ENCODE measurements at regions not wholly inside any gene's neighbourhood (a gene's known extent, or its start where the extent isn't known, plus 50 kb on each side); places are given as distances from the start of the nearest gene placed in this dataset.

DNA sequence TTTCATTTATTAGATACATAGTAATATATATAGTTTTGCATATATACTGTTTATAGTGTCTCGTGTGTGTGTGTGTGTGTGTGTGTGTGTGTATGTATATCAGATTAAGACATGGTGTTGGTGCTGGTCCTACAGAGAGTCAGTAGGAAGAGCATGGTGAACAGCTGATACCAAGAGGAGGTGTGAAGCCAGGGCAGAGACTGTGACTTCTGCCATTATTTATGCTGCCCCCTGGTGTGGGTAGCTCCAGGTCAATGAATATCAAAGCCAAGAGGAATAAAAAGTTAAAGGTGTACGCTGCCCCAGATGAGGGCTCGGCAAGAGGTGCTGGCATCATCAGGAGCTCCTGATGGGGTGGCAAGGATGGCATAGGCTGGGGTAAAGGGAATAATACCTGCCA, 299.5 kb upstream of the RASGRP1 start:
- DNase-seq, result no peak

DNA sequence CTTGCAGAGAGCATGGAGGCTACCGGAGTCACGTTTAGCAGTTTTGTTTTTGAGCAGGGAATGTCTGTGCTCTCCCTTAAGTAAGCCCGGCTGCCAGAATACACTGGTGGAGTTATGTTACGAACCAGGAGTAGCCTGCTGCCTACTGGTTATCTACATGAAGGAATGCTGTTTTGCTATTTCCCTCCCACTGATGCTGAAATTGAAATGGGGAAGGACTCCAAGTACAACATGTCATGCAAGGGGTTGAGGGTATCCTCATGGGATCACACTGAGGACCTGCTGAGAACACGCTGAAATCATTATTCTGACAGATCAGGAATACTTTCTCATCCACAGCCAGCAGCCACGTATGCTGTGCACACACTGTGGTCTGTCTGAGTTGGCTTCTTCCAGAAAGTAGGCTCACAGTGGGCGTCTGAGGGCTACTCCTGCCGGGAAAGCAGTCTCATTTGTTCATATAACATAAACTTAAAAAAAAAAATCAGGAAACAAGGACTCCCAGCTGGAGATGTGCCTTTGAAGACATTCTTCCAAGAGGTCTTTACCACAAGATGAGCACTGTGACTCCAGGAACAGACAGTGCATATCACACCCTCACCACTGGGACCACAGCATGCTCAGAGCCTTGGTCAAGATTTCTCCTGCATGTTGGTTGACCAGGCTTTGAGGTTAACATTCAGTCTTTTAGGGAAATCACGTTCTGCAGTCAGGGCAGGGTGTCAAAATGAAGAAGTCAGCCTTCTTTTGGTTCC, 300.4 kb upstream of the RASGRP1 start:
- DNase-seq, result no peak

DNA sequence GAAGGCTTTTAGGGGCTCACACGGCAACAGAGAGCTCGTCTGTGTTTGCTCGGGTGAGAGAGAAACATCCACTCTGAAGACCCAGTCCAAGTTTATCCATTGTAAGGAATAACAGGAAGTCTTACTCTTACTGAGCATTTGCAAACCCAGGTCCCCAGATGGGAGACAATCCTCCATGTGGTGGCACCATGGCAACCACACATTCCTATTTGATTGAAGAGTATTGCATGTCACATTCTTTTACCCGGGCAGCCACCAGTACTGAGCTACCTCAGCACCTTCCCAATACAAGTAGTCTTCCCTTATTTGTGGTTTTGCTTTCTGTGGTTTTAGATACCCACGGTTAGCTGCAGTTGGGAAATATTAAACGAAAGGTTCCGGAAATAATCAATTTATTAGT, 302.9 kb upstream of the RASGRP1 start:
- no peak for DNase-seq

DNA sequence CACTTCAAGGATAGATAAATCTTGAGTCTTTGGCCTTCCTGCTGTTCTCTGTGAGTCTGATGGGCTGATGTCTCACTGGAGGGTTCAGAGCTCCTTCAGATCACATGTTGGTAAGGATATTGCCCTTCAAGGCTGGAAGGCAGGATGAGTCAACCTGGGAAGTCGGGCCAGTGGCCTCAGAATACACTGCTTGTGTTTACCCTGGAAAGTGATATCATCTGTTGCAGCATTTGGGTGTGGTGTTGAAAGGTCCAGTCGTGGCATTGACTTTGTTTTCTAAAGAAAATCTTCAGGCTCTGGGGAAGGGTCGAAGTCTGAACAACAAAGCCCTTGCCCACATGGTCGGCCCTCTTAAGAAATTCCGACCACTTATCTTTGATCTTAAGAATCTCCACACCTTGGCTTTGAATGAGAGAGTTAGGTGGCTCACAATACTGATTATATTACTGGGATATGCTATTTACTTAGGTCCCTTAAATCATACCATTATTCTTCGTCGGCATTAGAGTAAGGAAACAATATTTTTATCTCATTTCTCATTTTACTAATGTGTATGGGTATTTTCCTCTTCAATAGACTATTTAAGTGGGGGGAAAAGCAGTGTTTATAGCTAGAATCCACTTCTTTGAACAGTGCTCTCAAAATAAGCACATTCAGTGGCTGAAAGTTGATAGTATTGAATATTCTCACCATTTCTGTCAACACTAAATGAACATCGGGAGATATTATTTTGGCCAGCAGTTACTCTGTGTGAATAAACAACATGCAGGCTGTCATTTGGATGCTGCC, 303.9 kb upstream of the RASGRP1 start:
- DNase-seq, result no peak

GRCh38 chr15:38871638-38872037, 307.0 kb upstream of the RASGRP1 start:
- DNase-seq, result no peak

- DNase-seq, result no peak
Observed at GRCh38 chr15:38872732-38873131, 308.1 kb upstream of the RASGRP1 start.

- no peak for DNase-seq
Observed at GRCh38 chr15:38873158-38873557, 308.5 kb upstream of the RASGRP1 start.

DNA sequence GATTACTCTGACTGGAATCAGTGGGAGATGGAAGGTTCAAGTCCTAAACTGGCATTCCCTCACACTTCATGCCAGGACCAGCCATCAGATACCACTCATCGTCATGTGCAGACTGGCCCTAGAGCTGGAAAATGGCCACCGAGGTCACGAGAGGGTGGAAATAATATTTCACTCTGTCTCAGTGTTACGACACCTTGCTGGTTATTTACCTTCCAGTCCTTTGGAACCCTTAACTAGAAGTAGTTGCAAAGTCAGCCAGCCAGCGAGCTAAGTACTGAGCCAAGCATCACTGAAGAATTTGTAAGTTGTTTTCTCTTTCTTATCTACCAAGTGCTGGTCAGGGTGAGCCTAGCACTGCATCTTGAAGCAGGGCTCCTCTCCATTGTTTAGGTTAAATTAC, 309.9 kb upstream of the RASGRP1 start:
- no peak for DNase-seq

DNA sequence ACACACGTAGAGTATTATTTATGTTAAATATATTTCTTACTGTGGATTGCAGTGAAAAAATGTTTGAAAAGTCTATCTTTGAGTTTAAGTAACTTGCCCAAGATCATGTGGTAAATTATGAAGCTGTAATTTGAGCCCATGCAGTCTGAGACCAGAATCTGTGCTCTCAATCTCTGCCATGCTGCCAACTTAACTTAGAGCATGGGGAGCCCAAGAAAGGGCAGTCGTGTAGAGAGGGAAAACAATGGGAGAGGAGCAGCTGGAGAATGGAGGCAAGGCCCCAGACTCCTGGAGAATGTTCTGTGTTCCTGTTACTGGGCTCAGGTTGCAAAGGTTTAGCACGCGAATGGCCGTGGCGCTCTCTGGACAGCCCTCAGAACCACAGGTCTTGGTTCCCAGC, 311.6 kb upstream of the RASGRP1 start:
- DNase-seq, result no peak

GRCh38 chr15:38876621-38877020, 312.0 kb upstream of the RASGRP1 start:
- no peak for DNase-seq

- no peak for DNase-seq
Observed at GRCh38 chr15:38877471-38877870, 312.9 kb upstream of the RASGRP1 start.

DNA sequence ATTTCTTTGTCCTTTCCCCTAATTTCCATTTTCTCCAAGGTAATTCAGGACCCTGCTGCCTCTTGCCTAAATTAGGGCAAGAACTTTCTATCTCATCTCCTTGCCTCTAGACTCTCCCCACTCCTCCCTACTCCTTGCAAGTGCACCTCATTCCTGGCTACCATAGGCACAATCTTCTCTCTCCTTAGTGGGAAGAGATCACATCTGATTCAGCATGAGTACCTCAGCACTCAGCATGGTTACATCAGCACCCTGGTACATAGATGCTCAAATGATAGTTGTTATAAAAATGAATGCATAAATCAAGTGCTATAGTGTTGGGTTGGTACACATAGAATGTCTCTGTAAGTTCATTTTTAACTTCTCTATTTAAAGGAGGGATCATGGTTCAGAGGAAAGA, 313.4 kb upstream of the RASGRP1 start:
- no peak for DNase-seq

GRCh38 chr15:38878926-38879325, 314.3 kb upstream of the RASGRP1 start:
- no peak for DNase-seq

DNA sequence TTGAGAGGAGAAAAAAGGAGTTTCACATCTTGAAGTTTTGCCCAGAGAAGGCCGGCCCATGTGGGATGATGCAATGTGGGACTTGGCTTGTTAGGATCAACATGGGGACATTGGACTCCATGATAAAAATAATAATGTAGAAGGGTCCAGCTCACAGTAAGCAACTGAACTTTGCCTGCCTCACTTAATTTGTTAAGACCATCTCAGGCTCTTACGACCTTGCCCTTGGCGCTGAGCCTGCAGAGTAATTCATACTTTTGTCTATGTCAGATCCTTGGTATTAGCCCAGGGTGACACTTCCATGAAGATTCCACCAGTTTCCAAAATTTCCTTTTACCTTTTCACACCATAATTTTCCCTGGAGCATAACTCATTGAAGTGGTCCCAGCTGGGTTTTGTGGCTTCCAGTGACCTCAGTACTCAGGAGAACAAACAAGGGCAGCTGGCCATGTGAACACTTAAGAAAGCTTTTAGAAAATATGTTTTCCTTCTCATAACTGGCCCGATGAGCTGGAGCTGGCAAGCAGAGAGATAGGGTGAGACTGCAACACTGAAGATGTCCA, 315.4 kb upstream of the RASGRP1 start:
- no peak for DNase-seq

DNA sequence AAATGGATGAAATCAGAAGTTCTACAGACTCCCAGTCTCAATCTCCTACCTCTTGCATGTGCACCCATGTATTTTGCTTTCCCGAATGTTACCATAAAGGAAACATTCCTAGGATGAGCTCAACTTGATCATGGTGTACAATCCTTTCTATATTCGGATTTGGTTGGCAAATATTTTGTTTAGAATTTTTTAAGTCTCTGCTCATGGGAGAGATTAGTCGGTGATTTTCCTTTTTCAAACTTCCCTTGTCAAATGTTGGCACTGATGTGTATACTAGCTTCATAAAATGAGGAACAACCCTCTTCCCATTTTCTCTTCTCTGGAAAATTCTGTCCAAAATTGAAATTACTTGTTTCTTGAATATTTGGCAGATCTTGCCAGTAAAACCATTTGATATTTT, 317.6 kb upstream of the RASGRP1 start:
- DNase-seq, result no peak

GRCh38 chr15:38883987-38884386, 319.4 kb upstream of the RASGRP1 start:
- no peak for DNase-seq

DNA sequence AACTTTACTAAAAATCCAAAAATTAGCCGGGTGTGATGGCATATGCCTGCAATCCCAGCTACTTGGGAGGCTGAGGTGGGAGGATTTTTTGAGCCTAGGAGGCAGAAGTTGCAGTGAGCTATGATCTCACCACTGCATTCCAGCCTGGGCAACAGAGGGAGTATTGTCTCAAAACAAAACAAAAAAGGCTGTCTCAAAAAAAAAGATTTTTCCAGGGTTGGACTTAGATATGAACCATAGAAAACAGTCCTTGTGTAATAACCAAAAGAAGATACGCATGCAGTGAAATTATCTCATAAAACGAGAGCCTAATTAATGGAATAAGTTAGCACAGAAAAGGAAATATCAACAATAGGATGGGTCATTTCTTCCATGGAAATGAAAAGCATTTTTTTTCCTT, 320.4 kb upstream of the RASGRP1 start:
- DNase-seq, result no peak

DNA sequence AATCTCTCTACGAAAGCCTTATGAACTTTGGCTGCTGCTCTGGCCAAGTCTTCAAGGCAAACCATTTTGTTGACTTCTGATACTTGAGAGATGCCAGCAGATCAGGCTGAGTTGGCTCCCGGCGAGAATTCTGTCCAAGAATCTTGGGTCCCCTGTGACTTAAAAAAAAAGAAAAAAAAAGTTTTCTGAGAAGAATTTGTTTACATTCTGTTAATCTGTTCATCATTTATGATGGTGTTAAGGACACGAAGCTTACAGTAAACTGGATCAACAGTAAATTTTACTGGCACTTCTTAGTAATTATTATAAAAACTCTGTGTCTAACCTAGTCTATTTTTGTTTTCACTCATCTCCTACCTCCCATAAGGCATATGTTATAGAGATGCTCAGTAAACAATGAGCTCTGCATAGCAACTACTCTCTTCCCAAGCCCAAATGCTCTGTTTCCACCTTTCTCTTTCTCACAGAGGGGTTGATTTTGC, 320.9 kb upstream of the RASGRP1 start:
- no peak for DNase-seq

DNA sequence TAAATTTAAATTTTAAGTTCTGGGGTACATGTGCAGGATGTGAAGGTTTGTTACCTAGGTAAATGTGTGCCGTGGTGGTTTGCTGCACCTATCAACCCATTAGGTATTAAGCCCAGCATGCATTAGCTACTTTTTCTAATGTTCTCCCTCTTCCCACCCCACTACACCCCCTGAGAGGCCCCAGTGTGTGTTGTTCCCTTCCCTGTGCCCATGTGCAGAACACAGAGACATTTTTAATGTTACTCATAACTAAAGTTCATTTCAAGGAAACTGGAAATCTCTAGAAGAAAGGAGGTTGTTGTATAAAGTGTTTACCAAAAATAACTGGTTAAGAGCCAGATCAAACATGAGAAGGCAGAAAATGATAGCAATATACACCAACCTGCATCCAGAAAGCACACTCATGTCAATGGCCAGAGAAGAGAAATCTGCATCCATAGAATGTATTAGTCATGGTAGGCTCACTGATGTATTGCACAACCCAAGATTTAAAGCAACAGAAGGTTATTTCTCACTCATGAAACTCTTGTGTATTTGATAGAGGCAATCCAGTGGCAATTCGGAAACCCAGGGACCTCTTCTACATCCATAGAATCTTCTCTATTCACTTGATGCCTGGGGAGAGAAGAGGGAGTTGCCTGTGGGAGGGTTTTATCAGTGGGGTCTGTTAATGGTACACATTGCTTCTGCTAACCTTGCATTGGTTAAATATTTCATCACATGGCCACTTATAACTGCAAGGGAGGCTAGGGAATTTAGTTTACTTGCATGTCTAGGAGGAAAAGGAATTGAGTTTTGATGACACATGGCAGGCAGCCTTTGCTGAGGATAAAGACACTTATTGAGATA, 321.9 kb upstream of the RASGRP1 start:
- no peak for DNase-seq

DNA sequence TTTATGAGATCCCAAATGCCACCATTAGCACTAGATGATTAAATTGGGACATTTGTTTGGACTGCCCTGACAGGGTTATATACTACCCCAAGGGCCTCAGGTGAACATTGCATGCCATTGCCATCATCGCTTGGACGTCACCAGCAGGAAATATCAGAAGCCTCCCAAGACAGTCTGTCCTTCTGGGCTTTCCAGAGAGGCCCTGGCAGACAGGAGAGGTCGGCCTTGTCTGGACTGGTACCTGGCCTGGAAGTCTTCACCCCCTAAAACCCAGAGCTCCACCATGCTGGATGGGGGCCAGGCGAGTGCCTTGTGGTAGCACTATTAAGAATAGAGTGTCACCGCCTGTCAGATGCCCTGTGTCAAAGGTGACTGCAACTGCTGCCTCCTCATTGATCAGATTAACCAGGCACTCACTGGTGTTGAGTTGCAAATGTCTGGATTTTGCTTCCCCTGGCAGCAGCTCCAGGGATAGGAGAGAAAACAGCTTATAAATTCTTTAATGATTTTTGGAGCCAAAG, 324.1 kb upstream of the RASGRP1 start:
- no peak for DNase-seq

DNA sequence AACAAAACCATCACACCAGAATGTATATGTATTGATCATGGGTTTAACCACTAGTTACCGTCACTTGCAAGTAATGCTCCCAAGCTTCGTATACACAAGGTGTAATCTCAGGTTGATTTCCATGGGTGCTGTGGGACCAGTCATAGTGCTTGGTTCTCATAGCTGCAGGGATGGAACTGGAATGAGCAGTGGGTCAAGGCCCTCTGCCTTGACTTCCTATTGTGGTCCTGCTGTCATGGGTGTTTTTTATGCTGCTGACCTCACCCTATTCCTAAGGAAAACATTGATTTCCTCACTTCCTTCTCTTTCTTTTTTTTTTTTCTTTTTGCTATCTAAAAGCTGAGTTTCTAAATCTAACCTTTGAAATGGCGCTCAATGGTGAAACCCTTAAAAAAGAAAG, 325.6 kb upstream of the RASGRP1 start:
- no peak for DNase-seq

- DNase-seq, result no peak
Observed at GRCh38 chr15:38893925-38894242, 329.3 kb upstream of the RASGRP1 start.
